ENCODE measurements at regions not wholly inside any gene's neighbourhood (a gene's known extent, or its start where the extent isn't known, plus 50 kb on each side); places are given as distances from the start of the nearest gene placed in this dataset.

DNA sequence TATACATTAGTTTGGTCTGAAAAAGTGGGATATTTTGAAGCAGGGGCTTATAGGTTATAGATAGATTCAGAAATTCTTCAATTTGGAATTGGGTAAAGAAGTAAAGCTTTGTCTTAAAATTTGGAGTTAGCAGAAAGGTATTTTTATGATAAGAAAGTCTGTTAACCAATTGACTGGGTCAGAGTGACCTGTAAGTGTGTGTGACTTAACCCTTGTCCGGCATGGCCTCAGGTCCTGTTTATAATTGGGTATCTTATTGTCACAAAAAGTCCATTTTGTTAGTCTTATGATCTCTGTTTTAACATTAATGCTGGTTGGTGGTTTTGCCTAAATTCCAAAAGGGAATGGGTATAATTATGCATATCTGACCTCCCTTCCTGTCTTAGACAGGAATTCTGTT, 444.2 kb upstream of the NAALADL2 start:
- Histone ChIP-seq H3K4me1 (ENCODE audit: insufficient read depth, low read length) (peaks cover 6% of the 10 kb centered on the region), H4K20me1 (ENCODE audit: low read length) (no peaks in the 10 kb centered on the region), H3K9me2 (replicated peaks; ENCODE audit: low read length) (0 out of 2 replicates have a peak, but pooled peaks cover 4% of the 10 kb centered on the region), H3K4me2 (ENCODE audit: low read length) (no peak overlapping the region), H3K9ac (ENCODE audit: low read length) (no peak overlapping the region), H3K27me3 (ENCODE audit: low read length) (no peaks in the 10 kb centered on the region), H2AFZ (ENCODE audit: low read length) (no peak overlapping the region), H3K36me3 (ENCODE audit: low read depth, low read length) (no peaks in the 10 kb centered on the region), H3K9me3 (ENCODE audit: low read length) (no peaks in the 10 kb centered on the region), H3K27ac (ENCODE audit: low read length) (no peak overlapping the region), H3K4me3 (ENCODE audit: low read length) (no peak overlapping the region), H3F3A (ENCODE audit: low read length, unreplicated experiment) (no peaks in the 10 kb centered on the region), H3K79me2 (ENCODE audit: low read length) (no peaks in the 10 kb centered on the region)
- ChIA-PET CTCF (no interaction called here), POLR2A (ENCODE audit: unreplicated experiment) (no interaction called here)
- no peak for ATAC-seq
- no TSS peak for BruUV-seq (replicated peaks)
- TF ChIP-seq EZH2 (IDR thresholded peaks at IDR 0.05; ENCODE audit: low read length, unreplicated experiment): no peak
- no peak for TF ChIP-seq CTCF (conservative IDR thresholded peaks at IDR 0.05; ENCODE audit: low read depth, low read length)
- TF ChIP-seq EZH2phosphoT487 (IDR thresholded peaks at IDR 0.05; ENCODE audit: borderline replicate concordance, low read length): no peak
- DNase-seq: no peak
- intact Hi-C loops (cut with micrococcal nuclease): no loop called here

DNA sequence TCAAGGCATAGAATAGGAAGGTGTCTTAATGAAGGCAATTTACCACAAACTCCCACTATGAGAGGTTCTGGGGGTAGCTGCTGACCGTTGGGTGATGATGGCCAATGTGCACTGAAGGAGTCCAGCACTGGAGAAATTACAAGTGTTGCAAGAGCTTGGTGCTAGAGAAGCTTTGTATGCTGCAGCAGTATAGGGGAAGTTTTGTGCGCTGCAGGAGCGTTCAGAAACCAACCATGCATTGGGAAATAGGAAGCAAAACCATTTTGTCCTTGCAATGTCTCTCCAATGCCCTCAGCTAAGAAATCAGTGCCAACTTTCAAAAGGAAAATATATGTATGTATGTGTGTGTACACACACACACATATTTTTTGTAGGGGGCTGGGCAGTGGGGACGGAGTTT, 441.6 kb upstream of the NAALADL2 start:
- Histone ChIP-seq H3K9ac (ENCODE audit: low read length) (no peak overlapping the region), H3K4me3 (ENCODE audit: low read length) (no peak overlapping the region), H3K4me1 (ENCODE audit: insufficient read depth, low read length) (no peaks in the 10 kb centered on the region), H3K4me2 (ENCODE audit: low read length) (no peak overlapping the region), H3K27me3 (ENCODE audit: low read length) (no peaks in the 10 kb centered on the region), H3K79me2 (ENCODE audit: low read length) (no peaks in the 10 kb centered on the region), H3K9me2 (replicated peaks; ENCODE audit: low read length) (0 out of 2 replicates have a peak, but pooled peaks cover 4% of the 10 kb centered on the region), H3K36me3 (ENCODE audit: low read depth, low read length) (no peaks in the 10 kb centered on the region), H3K9me3 (ENCODE audit: low read length) (no peaks in the 10 kb centered on the region), H2AFZ (ENCODE audit: low read length) (no peak overlapping the region), H4K20me1 (ENCODE audit: low read length) (no peaks in the 10 kb centered on the region), H3F3A (ENCODE audit: low read length, unreplicated experiment) (no peaks in the 10 kb centered on the region), H3K27ac (ENCODE audit: low read length) (no peak overlapping the region)
- intact Hi-C loops (cut with micrococcal nuclease): no loop called here
- DNase-seq: no peak
- BruUV-seq (replicated peaks): no TSS peak
- ATAC-seq: no peak
- POLR2A ChIA-PET (ENCODE audit: unreplicated experiment): no interaction called here
- no peak for TF ChIP-seq CTCF (conservative IDR thresholded peaks at IDR 0.05; ENCODE audit: low read depth, low read length)
- TF ChIP-seq EZH2 (IDR thresholded peaks at IDR 0.05; ENCODE audit: low read length, unreplicated experiment): no peak
- CTCF ChIA-PET: interaction anchor here (0.6 kb wide), 1 partner anchor 52 kb away, joined by 3 read pairs; no protein-coding TSS in a partner anchor

DNA sequence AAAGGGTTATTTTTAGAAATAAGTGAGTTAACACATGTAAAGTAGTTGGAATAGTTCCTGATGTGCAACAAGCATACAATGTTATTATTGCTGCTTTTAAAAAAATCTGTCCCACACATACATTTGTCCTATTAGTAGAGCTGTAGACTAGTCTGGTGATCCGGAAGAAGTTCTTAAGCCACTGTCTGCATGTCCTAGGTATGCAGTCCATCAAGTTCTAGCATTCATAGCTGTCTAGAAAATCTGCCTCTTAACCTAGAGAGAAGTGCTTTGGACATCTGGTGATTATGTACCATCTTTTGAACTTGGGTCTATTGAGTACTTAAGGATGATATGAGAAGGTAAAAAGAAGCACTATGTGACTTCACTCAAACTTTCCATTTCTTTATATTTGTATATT, 439.9 kb upstream of the NAALADL2 start:
- H3K36me3 ChIP-seq (ENCODE audit: low read depth, low read length): no peaks in the 10 kb centered on the region
- intact Hi-C loops (cut with micrococcal nuclease): no loop called here
- no peak overlapping the region for H3K4me3 ChIP-seq (ENCODE audit: low read length)
- H3K9me3 ChIP-seq (ENCODE audit: low read length): no peaks in the 10 kb centered on the region
- no peak for ATAC-seq
- H3K27me3 ChIP-seq (ENCODE audit: low read length): no peaks in the 10 kb centered on the region
- H2AFZ ChIP-seq (ENCODE audit: low read length): no peak overlapping the region
- H3K79me2 ChIP-seq (ENCODE audit: low read length): no peaks in the 10 kb centered on the region
- no TSS peak for BruUV-seq (replicated peaks)
- H4K20me1 ChIP-seq (ENCODE audit: low read length): no peaks in the 10 kb centered on the region
- TF ChIP-seq CTCF (conservative IDR thresholded peaks at IDR 0.05; ENCODE audit: low read depth, low read length) (no peak), EZH2 (IDR thresholded peaks at IDR 0.05; ENCODE audit: low read length, unreplicated experiment) (no peak), EZH2phosphoT487 (IDR thresholded peaks at IDR 0.05; ENCODE audit: borderline replicate concordance, low read length) (no peak)
- no peak overlapping the region for H3K4me2 ChIP-seq (ENCODE audit: low read length)
- H3K4me1 ChIP-seq (ENCODE audit: insufficient read depth, low read length): no peaks in the 10 kb centered on the region
- ChIA-PET CTCF (no interaction called here), POLR2A (ENCODE audit: unreplicated experiment) (interaction anchor here (0.6 kb wide), 1 partner anchor 19 kb away, joined by 4 read pairs; no protein-coding TSS in a partner anchor)
- H3K9ac ChIP-seq (ENCODE audit: low read length): no peak overlapping the region
- DNase-seq: no peak
- no peaks in the 10 kb centered on the region for H3K9me2 ChIP-seq (replicated peaks; ENCODE audit: low read length)
- H3F3A ChIP-seq (ENCODE audit: low read length, unreplicated experiment): no peaks in the 10 kb centered on the region
- H3K27ac ChIP-seq (ENCODE audit: low read length): no peak overlapping the region
